ENCODE measurements at regions not wholly inside any gene's neighbourhood (a gene's known extent, or its start where the extent isn't known, plus 50 kb on each side); places are given as distances from the start of the nearest gene placed in this dataset.
"Not testable (repeated sequence)": the region's sequence is repeated elsewhere in the genome, so short reads cannot be mapped to it uniquely, and the experiment has no call there.

- TF ChIP-seq, protein P1, sequence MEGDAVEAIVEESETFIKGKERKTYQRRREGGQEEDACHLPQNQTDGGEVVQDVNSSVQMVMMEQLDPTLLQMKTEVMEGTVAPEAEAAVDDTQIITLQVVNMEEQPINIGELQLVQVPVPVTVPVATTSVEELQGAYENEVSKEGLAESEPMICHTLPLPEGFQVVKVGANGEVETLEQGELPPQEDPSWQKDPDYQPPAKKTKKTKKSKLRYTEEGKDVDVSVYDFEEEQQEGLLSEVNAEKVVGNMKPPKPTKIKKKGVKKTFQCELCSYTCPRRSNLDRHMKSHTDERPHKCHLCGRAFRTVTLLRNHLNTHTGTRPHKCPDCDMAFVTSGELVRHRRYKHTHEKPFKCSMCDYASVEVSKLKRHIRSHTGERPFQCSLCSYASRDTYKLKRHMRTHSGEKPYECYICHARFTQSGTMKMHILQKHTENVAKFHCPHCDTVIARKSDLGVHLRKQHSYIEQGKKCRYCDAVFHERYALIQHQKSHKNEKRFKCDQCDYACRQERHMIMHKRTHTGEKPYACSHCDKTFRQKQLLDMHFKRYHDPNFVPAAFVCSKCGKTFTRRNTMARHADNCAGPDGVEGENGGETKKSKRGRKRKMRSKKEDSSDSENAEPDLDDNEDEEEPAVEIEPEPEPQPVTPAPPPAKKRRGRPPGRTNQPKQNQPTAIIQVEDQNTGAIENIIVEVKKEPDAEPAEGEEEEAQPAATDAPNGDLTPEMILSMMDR (IDR thresholded peaks at IDR 0.05): not testable (repeated sequence)
- TF ChIP-seq POLR2A (IDR thresholded peaks at IDR 0.05): not testable (repeated sequence)
Measured at GRCh38 chr5:53799644-53800043, 239.2 kb downstream of the NDUFS4 start.
